ENCODE measurements at regions not wholly inside any gene's neighbourhood (a gene's known extent, or its start where the extent isn't known, plus 50 kb on each side); places are given as distances from the start of the nearest gene placed in this dataset.

- no peak for TF ChIP-seq CTBP2 (IDR thresholded peaks at IDR 0.05; ENCODE audit: borderline replicate concordance, insufficient read depth, insufficient read length, low read length)
- no peak for TF ChIP-seq JUN (IDR thresholded peaks at IDR 0.05; ENCODE audit: low read depth, low read length)
- no peak for TF ChIP-seq SRF (IDR thresholded peaks at IDR 0.05; ENCODE audit: low read depth, low read length)
- TF ChIP-seq HDAC6 (IDR thresholded peaks at IDR 0.05; ENCODE audit: low read depth, low read length), result no peak
- TF ChIP-seq CEBPB (IDR thresholded peaks at IDR 0.05; ENCODE audit: low read depth, low read length), result no peak
- TF ChIP-seq CTCF (IDR thresholded peaks at IDR 0.05; ENCODE audit: control extremely low read depth in 1 of 3, insufficient read depth in 1 of 3, low read depth in 1 of 3, low read length in 3 of 3), result peak in 2 of 3 experiments; percentile 40 to 44; a peak in 2 of 4 replicates
- no peak for TF ChIP-seq MAFK (IDR thresholded peaks at IDR 0.05; ENCODE audit: low read depth, low read length)
- TF ChIP-seq TAF1 (IDR thresholded peaks at IDR 0.05; ENCODE audit: low read depth, low read length), result no peak
- TF ChIP-seq NRF1 (IDR thresholded peaks at IDR 0.05; ENCODE audit: low read depth, low read length), result no peak
- no peak for TF ChIP-seq TBP (IDR thresholded peaks at IDR 0.05; ENCODE audit: low read depth, low read length)
- TF ChIP-seq E2F6 (IDR thresholded peaks at IDR 0.05), result peak; percentile 37
- TF ChIP-seq FOSL1 (IDR thresholded peaks at IDR 0.05; ENCODE audit: insufficient read depth, low read depth, low read length), result no peak
- TF ChIP-seq SAP30 (IDR thresholded peaks at IDR 0.05; ENCODE audit: insufficient read depth, insufficient replicate concordance, low read length), result peak; percentile 55
- TF ChIP-seq, protein P1, sequence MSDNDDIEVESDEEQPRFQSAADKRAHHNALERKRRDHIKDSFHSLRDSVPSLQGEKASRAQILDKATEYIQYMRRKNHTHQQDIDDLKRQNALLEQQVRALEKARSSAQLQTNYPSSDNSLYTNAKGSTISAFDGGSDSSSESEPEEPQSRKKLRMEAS (IDR thresholded peaks at IDR 0.05), result peak; percentile 86
- TF ChIP-seq POU5F1 (IDR thresholded peaks at IDR 0.05; ENCODE audit: low read depth, low read length), result no peak
- no peak for TF ChIP-seq GTF2F1 (IDR thresholded peaks at IDR 0.05; ENCODE audit: borderline replicate concordance, low read depth, low read length)
- TF ChIP-seq NANOG (IDR thresholded peaks at IDR 0.05; ENCODE audit: insufficient read depth, low read depth, low read length, poor library complexity, severe bottlenecking), result no peak
- TF ChIP-seq CREB1 (IDR thresholded peaks at IDR 0.05), result no peak
- TF ChIP-seq SP1 (IDR thresholded peaks at IDR 0.05; ENCODE audit: low read depth, low read length), result no peak
- TF ChIP-seq ASH2L (IDR thresholded peaks at IDR 0.05; ENCODE audit: low read length), result no peak
- TF ChIP-seq BACH1 (IDR thresholded peaks at IDR 0.05; ENCODE audit: low read length), result no peak
- TF ChIP-seq TCF12 (IDR thresholded peaks at IDR 0.05; ENCODE audit: low read depth, low read length), result no peak
Measured at GRCh38 chr4:144562019-144562705, 83.8 kb upstream of the HHIP start (continued).

Data from H1 (cell line).